Spleen (tissue), 7 donors: ENCODE measurements at regions not wholly inside any gene's neighbourhood (a gene's known extent, or its start where the extent isn't known, plus 50 kb on each side); places are given as distances from the start of the nearest gene placed in this dataset.

ENCODE experiments used
- POLR2A ChIP-seq, 3 donors: fragments of 450-650 bp; IDR thresholded peaks; one replicate each; pipeline ENCODE4 v1.5.1; 2017; ENCODE audit warnings: antibody characterized with exemption in 3 of 3, mild to moderate bottlenecking in 1 of 3
- TF ChIP-seq, protein P1 (sequence below), 11 experiments: fragments of 200-600 bp in 7 of 11; fragments of 450-650 bp in 4 of 11; sonication (generic) in 4 of 11; IDR thresholded peaks in 8 of 11; conservative IDR thresholded peaks in 3 of 11; 1 replicate in 7 of 11; 2 replicates in 4 of 11; pipeline versions ENCODE4 v1.4.0 to v1.8.0; 2016 to 2021; ENCODE audit warnings: antibody characterized with exemption in 11 of 11, inconsistent platforms in 4 of 11, mild to moderate bottlenecking in 1 of 11
- donor health status: DM: no; HTN: no; CAD: no; lungs with moderate emphysema.
- donor health status: DM: no; HTN: no; CAD: no.
- donor health status: DM: no; HTN: no; CAD: no.

DNA sequence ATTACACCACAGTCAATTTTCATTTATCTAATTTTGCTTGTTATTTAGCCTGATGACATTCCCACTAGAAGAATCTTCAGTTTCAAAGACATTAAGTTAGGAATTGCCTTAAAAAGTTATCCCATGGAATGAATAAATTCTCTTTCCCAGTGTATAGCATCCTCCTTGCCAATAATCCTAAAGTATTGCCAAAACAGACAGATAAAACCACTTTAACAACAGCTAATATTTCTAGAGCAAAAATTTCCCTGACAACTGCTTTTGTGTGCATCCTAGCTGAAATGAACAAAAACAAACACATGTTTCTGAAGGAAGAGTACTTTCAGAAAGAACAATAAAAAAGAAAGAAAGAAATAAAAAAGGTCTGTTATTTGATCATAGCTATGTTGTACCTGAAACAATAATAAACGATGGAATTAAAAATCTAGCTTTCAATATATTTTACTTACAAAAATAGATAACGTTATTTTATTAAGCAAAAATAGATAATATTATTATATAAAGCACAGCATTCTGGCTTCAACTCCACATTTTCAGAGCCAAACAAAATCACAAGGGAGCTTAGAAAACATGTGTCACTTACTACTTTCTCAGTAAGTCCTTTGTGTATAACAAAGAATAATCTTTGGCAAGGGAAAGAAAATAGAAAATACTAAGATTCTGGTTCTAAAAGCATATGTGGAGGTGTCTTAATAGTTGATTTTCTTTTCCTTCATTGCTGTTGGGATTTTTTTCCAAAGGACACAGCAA lies 939.0 kb upstream of the CRIM1 start:
- TF ChIP-seq, protein P1, sequence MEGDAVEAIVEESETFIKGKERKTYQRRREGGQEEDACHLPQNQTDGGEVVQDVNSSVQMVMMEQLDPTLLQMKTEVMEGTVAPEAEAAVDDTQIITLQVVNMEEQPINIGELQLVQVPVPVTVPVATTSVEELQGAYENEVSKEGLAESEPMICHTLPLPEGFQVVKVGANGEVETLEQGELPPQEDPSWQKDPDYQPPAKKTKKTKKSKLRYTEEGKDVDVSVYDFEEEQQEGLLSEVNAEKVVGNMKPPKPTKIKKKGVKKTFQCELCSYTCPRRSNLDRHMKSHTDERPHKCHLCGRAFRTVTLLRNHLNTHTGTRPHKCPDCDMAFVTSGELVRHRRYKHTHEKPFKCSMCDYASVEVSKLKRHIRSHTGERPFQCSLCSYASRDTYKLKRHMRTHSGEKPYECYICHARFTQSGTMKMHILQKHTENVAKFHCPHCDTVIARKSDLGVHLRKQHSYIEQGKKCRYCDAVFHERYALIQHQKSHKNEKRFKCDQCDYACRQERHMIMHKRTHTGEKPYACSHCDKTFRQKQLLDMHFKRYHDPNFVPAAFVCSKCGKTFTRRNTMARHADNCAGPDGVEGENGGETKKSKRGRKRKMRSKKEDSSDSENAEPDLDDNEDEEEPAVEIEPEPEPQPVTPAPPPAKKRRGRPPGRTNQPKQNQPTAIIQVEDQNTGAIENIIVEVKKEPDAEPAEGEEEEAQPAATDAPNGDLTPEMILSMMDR (IDR thresholded peaks at IDR 0.05 in 8 of 11, conservative IDR thresholded peaks at IDR 0.05 in 3 of 11): no peak
- no peak for TF ChIP-seq POLR2A (IDR thresholded peaks at IDR 0.05)
